ENCODE measurements at regions not wholly inside any gene's neighbourhood (a gene's known extent, or its start where the extent isn't known, plus 50 kb on each side); places are given as distances from the start of the nearest gene placed in this dataset.

DNA sequence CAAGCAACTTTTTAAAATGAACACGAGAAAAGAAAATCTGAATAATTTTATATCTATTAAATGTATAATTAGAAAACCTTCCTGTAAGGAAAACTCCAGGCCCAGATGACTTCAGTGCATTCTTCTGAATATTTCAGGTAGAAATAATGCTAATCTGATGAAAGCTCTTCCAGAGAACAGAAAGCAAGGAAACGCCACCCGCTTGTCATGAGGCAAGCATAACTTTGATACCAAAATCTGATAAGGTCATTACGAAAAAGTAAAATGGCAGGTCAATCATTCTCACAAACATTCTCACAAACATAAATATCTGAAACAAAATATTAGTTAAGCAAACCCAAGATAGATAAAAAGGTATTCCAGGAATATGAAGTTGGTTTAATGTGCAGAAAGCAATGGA, 60.6 kb upstream of the PCSK6 start:
- Histone ChIP-seq H4K12ac (ENCODE audit: low read depth, low read length) (no peak overlapping the region), H2AFZ (ENCODE audit: insufficient read depth, low read length, poor library complexity) (no peak overlapping the region), H3K4me2 (ENCODE audit: low read length) (no peak overlapping the region), H3K9ac (ENCODE audit: low read length) (no peak overlapping the region), H3K36me3 (ENCODE audit: control insufficient read depth in 1 of 2, insufficient read depth in 2 of 2, low read length in 2 of 2) (no peaks in the 10 kb centered on the region), H3K27me3 (ENCODE audit: insufficient read depth, low read length) (no peaks in the 10 kb centered on the region), H2BK12ac (ENCODE audit: low read length) (no peak overlapping the region), H4K91ac (ENCODE audit: low read depth, low read length) (no peak overlapping the region), H3K27ac (ENCODE audit: low read depth, low read length) (no peak overlapping the region), H2BK120ac (ENCODE audit: insufficient read depth, low read length, poor library complexity) (no peak overlapping the region), H3K4me1 (ENCODE audit: control insufficient read depth in 1 of 2, insufficient read depth in 2 of 2, low read length in 2 of 2) (no peaks in the 10 kb centered on the region), H4K8ac (ENCODE audit: low read depth, low read length) (no peak overlapping the region), H2AK5ac (ENCODE audit: low read length) (no peak overlapping the region), H3K79me1 (ENCODE audit: low read length) (no peaks in the 10 kb centered on the region), H3K18ac (ENCODE audit: low read length) (no peak overlapping the region), H3K79me2 (ENCODE audit: control insufficient read depth, insufficient read depth, low read length, poor library complexity) (no peaks in the 10 kb centered on the region), H3K23ac (ENCODE audit: low read length) (no peak overlapping the region), H3K9me3 (ENCODE audit: insufficient read depth, low read depth, low read length) (no peaks in the 10 kb centered on the region), H3K4me3 (ENCODE audit: low read depth, low read length) (no peak overlapping the region), H3K4ac (ENCODE audit: low read depth, low read length) (no peak overlapping the region), H2BK5ac (ENCODE audit: low read depth, low read length, poor library complexity) (no peak overlapping the region), H3K14ac (ENCODE audit: low read length) (no peak overlapping the region)
- WGBS (ENCODE audit: extremely low coverage, insufficient coverage, insufficient read length): no CpG with 5 or more reads among the region's 4 CpGs
- DNase-seq: peak in 1 of 2 donors; percentile 61

DNA sequence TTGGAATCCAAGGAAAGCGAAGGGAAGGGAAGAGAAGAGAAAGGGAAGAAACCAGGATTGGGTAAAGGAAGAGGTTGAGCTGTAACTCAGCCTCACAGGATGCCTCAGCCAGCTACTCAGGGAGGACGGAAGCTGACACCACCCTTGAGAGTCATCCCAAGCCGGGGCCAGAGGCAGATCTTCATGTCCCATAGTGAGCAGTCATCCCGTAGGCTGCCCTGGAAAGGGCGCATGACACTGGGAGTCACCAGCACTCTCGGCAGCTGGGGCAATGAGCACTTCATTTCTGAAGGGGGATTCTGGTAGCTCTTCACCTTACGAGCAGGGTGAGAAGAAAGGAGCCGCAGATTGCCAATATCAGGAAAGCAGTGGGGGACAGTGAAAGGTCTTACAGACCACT, 60.1 kb upstream of the PCSK6 start:
- no peak overlapping the region for H3K14ac ChIP-seq (ENCODE audit: low read length)
- H3K27ac ChIP-seq (ENCODE audit: low read depth, low read length): no peak overlapping the region
- H3K9me3 ChIP-seq (ENCODE audit: insufficient read depth, low read depth, low read length): no peaks in the 10 kb centered on the region
- H3K4ac ChIP-seq (ENCODE audit: low read depth, low read length): no peak overlapping the region
- H3K18ac ChIP-seq (ENCODE audit: low read length): no peak overlapping the region
- no peak overlapping the region for H3K4me2 ChIP-seq (ENCODE audit: low read length)
- H4K12ac ChIP-seq (ENCODE audit: low read depth, low read length): no peak overlapping the region
- no peak overlapping the region for H2BK120ac ChIP-seq (ENCODE audit: insufficient read depth, low read length, poor library complexity)
- H4K91ac ChIP-seq (ENCODE audit: low read depth, low read length): no peak overlapping the region
- H3K79me2 ChIP-seq (ENCODE audit: control insufficient read depth, insufficient read depth, low read length, poor library complexity): no peaks in the 10 kb centered on the region
- no peaks in the 10 kb centered on the region for H3K36me3 ChIP-seq (ENCODE audit: control insufficient read depth in 1 of 2, insufficient read depth in 2 of 2, low read length in 2 of 2)
- no peaks in the 10 kb centered on the region for H3K79me1 ChIP-seq (ENCODE audit: low read length)
- no peak overlapping the region for H2AK5ac ChIP-seq (ENCODE audit: low read length)
- no peak overlapping the region for H3K4me3 ChIP-seq (ENCODE audit: low read depth, low read length)
- H4K8ac ChIP-seq (ENCODE audit: low read depth, low read length): no peak overlapping the region
- H3K9ac ChIP-seq (ENCODE audit: low read length): no peak overlapping the region
- H2BK12ac ChIP-seq (ENCODE audit: low read length): no peak overlapping the region
- H3K4me1 ChIP-seq (ENCODE audit: control insufficient read depth in 1 of 2, insufficient read depth in 2 of 2, low read length in 2 of 2): no peaks in the 10 kb centered on the region
- H3K23ac ChIP-seq (ENCODE audit: low read length): no peak overlapping the region
- WGBS (ENCODE audit: extremely low coverage, insufficient coverage, insufficient read length): no CpG with 5 or more reads among the region's 8 CpGs
- no peak overlapping the region for H2BK5ac ChIP-seq (ENCODE audit: low read depth, low read length, poor library complexity)
- no peak for DNase-seq
- no peak overlapping the region for H2AFZ ChIP-seq (ENCODE audit: insufficient read depth, low read length, poor library complexity)
- H3K27me3 ChIP-seq (ENCODE audit: insufficient read depth, low read length): no peaks in the 10 kb centered on the region

DNA sequence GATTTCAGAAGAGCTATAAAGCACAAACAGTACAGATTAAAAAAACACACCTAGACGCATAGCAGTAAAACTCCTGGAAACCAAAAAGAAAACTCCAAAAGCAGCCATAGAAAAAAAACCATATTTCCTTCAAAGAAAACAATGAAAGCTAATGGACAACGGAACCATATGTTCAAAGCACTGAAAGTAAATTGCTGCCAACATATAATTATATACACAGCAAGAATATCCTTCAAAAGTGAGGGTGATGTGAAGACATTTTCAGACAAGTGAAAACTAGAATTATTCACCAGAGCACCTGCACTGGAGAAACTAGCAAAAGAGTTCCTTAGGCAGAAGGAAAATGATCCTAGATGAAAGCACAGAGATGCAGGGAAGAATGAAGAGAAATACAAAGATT, 58.2 kb upstream of the PCSK6 start:
- Histone ChIP-seq H4K12ac (ENCODE audit: low read depth, low read length) (no peak overlapping the region), H3K9ac (ENCODE audit: low read length) (no peak overlapping the region), H2AK5ac (ENCODE audit: low read length) (no peak overlapping the region), H3K4me1 (ENCODE audit: control insufficient read depth in 1 of 2, insufficient read depth in 2 of 2, low read length in 2 of 2) (no peaks in the 10 kb centered on the region), H3K23ac (ENCODE audit: low read length) (no peak overlapping the region), H4K8ac (ENCODE audit: low read depth, low read length) (no peak overlapping the region), H3K14ac (ENCODE audit: low read length) (no peak overlapping the region), H3K79me1 (ENCODE audit: low read length) (no peaks in the 10 kb centered on the region), H3K4me3 (ENCODE audit: low read depth, low read length) (no peak overlapping the region), H3K4me2 (ENCODE audit: low read length) (no peak overlapping the region), H3K79me2 (ENCODE audit: control insufficient read depth, insufficient read depth, low read length, poor library complexity) (no peaks in the 10 kb centered on the region), H2AFZ (ENCODE audit: insufficient read depth, low read length, poor library complexity) (no peak overlapping the region), H3K36me3 (ENCODE audit: control insufficient read depth in 1 of 2, insufficient read depth in 2 of 2, low read length in 2 of 2) (no peaks in the 10 kb centered on the region), H3K18ac (ENCODE audit: low read length) (no peak overlapping the region), H2BK120ac (ENCODE audit: insufficient read depth, low read length, poor library complexity) (no peak overlapping the region), H4K91ac (ENCODE audit: low read depth, low read length) (no peak overlapping the region), H3K27me3 (ENCODE audit: insufficient read depth, low read length) (no peaks in the 10 kb centered on the region), H3K27ac (ENCODE audit: low read depth, low read length) (no peak overlapping the region), H3K9me3 (ENCODE audit: insufficient read depth, low read depth, low read length) (peaks cover 3% of the 10 kb centered on the region), H2BK5ac (ENCODE audit: low read depth, low read length, poor library complexity) (no peak overlapping the region), H3K4ac (ENCODE audit: low read depth, low read length) (no peak overlapping the region), H2BK12ac (ENCODE audit: low read length) (no peak overlapping the region)
- WGBS (ENCODE audit: extremely low coverage, insufficient coverage, insufficient read length): no CpG with 5 or more reads among the region's 2 CpGs
- no peak for DNase-seq

DNA sequence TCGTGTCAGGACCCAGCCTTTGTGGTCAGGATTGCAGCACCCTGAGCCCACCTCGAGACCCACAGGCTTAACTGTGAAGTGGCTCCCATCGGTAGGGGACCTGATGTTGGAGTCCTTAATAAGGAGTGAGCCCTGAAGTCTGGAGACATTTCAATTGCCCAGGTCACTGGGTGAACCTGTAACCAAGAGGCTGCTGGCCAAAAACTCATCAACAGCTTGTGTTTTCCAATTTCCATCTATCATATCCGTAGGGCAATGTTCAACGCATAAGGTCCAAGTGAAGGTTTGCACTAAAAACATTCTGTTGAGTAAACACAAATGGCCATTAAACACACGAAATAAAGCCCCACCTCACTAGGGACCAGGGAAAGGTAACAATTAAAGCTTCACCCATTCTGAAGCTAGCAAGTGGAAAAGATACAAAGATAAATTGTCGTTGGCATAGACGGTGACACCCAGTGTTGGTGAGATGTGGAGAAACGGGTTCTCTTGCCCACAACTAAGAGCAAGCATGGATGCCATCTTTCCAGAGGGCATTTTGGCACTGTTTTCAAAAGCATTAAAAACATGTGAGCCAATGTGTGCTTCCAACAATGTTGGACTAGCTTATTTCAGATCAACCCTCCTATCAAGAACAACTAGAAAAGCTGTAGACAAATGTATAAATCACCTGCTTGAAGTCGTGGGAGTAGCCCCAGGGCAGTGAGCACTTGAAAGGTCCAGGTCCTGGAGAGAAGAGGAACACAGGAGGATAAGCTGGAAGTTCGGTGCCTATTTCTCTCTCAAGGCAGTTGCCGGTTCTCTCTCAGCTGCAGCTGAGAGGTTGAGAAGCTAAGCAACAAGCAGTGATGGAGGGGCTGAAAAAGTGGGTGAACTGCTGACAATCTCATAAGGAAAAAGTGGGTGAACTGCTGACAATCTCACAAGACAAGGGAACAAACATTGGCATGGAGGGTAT, 56.3 kb upstream of the PCSK6 start:
- no peaks in the 10 kb centered on the region for H3K79me2 ChIP-seq (ENCODE audit: control insufficient read depth, insufficient read depth, low read length, poor library complexity)

More for the DNA sequence above, 56.3 kb upstream of the PCSK6 start:
- H4K91ac ChIP-seq (ENCODE audit: low read depth, low read length): no peak overlapping the region
- no peak overlapping the region for H2AK5ac ChIP-seq (ENCODE audit: low read length)
- no peak overlapping the region for H3K27ac ChIP-seq (ENCODE audit: low read depth, low read length)
- WGBS (ENCODE audit: extremely low coverage, insufficient coverage, insufficient read length): no CpG with 5 or more reads among the region's 12 CpGs
- no peak overlapping the region for H2BK12ac ChIP-seq (ENCODE audit: low read length)
- no peak overlapping the region for H3K4me2 ChIP-seq (ENCODE audit: low read length)
- H3K4me1 ChIP-seq (ENCODE audit: control insufficient read depth in 1 of 2, insufficient read depth in 2 of 2, low read length in 2 of 2): no peaks in the 10 kb centered on the region
- H3K36me3 ChIP-seq (ENCODE audit: control insufficient read depth in 1 of 2, insufficient read depth in 2 of 2, low read length in 2 of 2): no peaks in the 10 kb centered on the region
- H4K12ac ChIP-seq (ENCODE audit: low read depth, low read length): no peak overlapping the region
- no peak for DNase-seq
- no peak overlapping the region for H3K4me3 ChIP-seq (ENCODE audit: low read depth, low read length)
- no peak overlapping the region for H2BK120ac ChIP-seq (ENCODE audit: insufficient read depth, low read length, poor library complexity)
- H2BK5ac ChIP-seq (ENCODE audit: low read depth, low read length, poor library complexity): no peak overlapping the region
- H3K79me1 ChIP-seq (ENCODE audit: low read length): no peaks in the 10 kb centered on the region
- H3K27me3 ChIP-seq (ENCODE audit: insufficient read depth, low read length): no peaks in the 10 kb centered on the region
- H3K4ac ChIP-seq (ENCODE audit: low read depth, low read length): no peak overlapping the region
- H3K9ac ChIP-seq (ENCODE audit: low read length): no peak overlapping the region
- H3K9me3 ChIP-seq (ENCODE audit: insufficient read depth, low read depth, low read length): peaks cover 3% of the 10 kb centered on the region
- H3K18ac ChIP-seq (ENCODE audit: low read length): no peak overlapping the region
- H3K23ac ChIP-seq (ENCODE audit: low read length): no peak overlapping the region
- H4K8ac ChIP-seq (ENCODE audit: low read depth, low read length): no peak overlapping the region
- no peak overlapping the region for H2AFZ ChIP-seq (ENCODE audit: insufficient read depth, low read length, poor library complexity)
- H3K14ac ChIP-seq (ENCODE audit: low read length): no peak overlapping the region
